OCI-LY1 (cell line): ENCODE measurements at regions not wholly inside any gene's neighbourhood (a gene's known extent, or its start where the extent isn't known, plus 50 kb on each side); places are given as distances from the start of the nearest gene placed in this dataset.

ENCODE experiments used
- EZH2 ChIP-seq: fragments of 200-600 bp; sonication (generic), shearing (Covaris generic); IDR thresholded peaks from 2 replicates; pipeline ENCODE4 v1.8.0; 2017; ENCODE audit warnings: borderline replicate concordance, mixed run types, mild to moderate bottlenecking, antibody characterized with exemption, low read length, moderate library complexity, mixed read lengths
- TF ChIP-seq, protein P1 (sequence below): fragments of 200-600 bp; sonication (generic), shearing (Covaris generic); IDR thresholded peaks from 2 replicates; pipeline ENCODE4 v1.5.1; 2017; ENCODE audit warnings: mild to moderate bottlenecking, antibody characterized with exemption, low read length, moderate library complexity, mixed read lengths

DNA sequence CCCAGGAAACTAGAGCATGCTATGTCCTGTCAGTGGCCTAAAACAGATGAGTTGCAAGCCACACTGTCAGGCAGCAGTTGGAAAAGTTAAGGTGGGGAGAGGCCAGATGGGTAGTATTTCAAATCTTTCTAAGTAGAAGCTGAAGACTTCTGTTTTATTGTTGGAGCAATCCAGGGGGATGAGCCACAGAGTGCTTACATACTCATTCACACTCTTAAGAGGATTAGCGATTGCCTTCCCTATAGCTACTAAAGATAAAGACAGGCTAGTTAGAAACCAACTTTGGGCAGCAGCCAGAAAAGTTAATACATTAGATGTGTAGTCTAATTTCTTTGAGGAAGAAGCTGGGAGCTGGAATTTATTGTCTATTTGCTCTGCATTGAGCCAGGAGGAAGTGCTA lies 61.7 kb upstream of the ELAVL2 start:
- TF ChIP-seq, protein P1, sequence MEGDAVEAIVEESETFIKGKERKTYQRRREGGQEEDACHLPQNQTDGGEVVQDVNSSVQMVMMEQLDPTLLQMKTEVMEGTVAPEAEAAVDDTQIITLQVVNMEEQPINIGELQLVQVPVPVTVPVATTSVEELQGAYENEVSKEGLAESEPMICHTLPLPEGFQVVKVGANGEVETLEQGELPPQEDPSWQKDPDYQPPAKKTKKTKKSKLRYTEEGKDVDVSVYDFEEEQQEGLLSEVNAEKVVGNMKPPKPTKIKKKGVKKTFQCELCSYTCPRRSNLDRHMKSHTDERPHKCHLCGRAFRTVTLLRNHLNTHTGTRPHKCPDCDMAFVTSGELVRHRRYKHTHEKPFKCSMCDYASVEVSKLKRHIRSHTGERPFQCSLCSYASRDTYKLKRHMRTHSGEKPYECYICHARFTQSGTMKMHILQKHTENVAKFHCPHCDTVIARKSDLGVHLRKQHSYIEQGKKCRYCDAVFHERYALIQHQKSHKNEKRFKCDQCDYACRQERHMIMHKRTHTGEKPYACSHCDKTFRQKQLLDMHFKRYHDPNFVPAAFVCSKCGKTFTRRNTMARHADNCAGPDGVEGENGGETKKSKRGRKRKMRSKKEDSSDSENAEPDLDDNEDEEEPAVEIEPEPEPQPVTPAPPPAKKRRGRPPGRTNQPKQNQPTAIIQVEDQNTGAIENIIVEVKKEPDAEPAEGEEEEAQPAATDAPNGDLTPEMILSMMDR, result no peak
- TF ChIP-seq EZH2, result no peak
